ENCODE measurements at regions not wholly inside any gene's neighbourhood (a gene's known extent, or its start where the extent isn't known, plus 50 kb on each side); places are given as distances from the start of the nearest gene placed in this dataset.

DNA sequence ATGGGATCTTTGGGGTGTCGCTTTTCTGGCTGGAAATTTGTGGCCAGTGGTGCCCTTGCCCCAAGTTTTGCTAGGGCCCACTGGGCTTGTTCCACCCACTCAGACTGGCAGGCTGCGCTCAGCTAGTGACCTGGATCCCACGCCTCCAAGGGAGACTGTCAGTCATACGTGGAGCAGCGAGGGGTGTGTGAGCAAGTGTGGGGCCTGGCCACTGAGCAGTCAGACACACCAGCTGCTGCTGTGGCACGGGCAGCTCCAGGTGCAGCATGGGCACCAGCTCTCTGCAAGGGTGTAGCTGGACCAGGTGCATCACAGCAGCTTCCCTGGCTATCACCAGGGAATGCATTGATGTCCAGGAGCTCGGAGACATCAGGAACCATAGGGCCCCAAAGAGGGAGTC lies 327.0 kb downstream of the NR4A2 start:
- TF ChIP-seq POLR2AphosphoS5 (IDR thresholded peaks at IDR 0.05; ENCODE audit: low read depth, low read length) (no peak), RAD21 (IDR thresholded peaks at IDR 0.05 in 1 of 2, conservative IDR thresholded peaks at IDR 0.05 in 1 of 2; ENCODE audit: low read depth in 2 of 2, low read length in 2 of 2) (no peak), POLR2A (IDR thresholded peaks at IDR 0.05; ENCODE audit: control extremely low read depth in 1 of 2, low read depth in 2 of 2, low read length in 2 of 2) (no peak), RFX5 (IDR thresholded peaks at IDR 0.05; ENCODE audit: borderline replicate concordance, low read depth, low read length) (no peak), CHD2 (IDR thresholded peaks at IDR 0.05; ENCODE audit: low read length) (no peak), SIRT6 (IDR thresholded peaks at IDR 0.05; ENCODE audit: low read length) (no peak), CREB1 (IDR thresholded peaks at IDR 0.05) (no peak), HDAC2 (IDR thresholded peaks at IDR 0.05; ENCODE audit: borderline replicate concordance in 1 of 2, low read depth in 2 of 2, low read length in 2 of 2) (no peak), CEBPB (IDR thresholded peaks at IDR 0.05; ENCODE audit: low read depth, low read length) (no peak)
- TF ChIP-seq, protein P1, sequence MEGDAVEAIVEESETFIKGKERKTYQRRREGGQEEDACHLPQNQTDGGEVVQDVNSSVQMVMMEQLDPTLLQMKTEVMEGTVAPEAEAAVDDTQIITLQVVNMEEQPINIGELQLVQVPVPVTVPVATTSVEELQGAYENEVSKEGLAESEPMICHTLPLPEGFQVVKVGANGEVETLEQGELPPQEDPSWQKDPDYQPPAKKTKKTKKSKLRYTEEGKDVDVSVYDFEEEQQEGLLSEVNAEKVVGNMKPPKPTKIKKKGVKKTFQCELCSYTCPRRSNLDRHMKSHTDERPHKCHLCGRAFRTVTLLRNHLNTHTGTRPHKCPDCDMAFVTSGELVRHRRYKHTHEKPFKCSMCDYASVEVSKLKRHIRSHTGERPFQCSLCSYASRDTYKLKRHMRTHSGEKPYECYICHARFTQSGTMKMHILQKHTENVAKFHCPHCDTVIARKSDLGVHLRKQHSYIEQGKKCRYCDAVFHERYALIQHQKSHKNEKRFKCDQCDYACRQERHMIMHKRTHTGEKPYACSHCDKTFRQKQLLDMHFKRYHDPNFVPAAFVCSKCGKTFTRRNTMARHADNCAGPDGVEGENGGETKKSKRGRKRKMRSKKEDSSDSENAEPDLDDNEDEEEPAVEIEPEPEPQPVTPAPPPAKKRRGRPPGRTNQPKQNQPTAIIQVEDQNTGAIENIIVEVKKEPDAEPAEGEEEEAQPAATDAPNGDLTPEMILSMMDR (IDR thresholded peaks at IDR 0.05; ENCODE audit: control extremely low read depth in 1 of 3, insufficient read depth in 1 of 3, low read depth in 1 of 3, low read length in 3 of 3): no peak
- TF ChIP-seq, protein P2, sequence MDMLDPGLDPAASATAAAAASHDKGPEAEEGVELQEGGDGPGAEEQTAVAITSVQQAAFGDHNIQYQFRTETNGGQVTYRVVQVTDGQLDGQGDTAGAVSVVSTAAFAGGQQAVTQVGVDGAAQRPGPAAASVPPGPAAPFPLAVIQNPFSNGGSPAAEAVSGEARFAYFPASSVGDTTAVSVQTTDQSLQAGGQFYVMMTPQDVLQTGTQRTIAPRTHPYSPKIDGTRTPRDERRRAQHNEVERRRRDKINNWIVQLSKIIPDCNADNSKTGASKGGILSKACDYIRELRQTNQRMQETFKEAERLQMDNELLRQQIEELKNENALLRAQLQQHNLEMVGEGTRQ (IDR thresholded peaks at IDR 0.05; ENCODE audit: low read length): no peak
- TF ChIP-seq, protein P3, sequence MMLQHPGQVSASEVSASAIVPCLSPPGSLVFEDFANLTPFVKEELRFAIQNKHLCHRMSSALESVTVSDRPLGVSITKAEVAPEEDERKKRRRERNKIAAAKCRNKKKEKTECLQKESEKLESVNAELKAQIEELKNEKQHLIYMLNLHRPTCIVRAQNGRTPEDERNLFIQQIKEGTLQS (IDR thresholded peaks at IDR 0.05; ENCODE audit: insufficient read depth, low read depth, low read length): no peak
- TF ChIP-seq, protein P4, sequence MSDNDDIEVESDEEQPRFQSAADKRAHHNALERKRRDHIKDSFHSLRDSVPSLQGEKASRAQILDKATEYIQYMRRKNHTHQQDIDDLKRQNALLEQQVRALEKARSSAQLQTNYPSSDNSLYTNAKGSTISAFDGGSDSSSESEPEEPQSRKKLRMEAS (IDR thresholded peaks at IDR 0.05): no peak

All from H1 (cell line).